ENCODE measurements at regions not wholly inside any gene's neighbourhood (a gene's known extent, or its start where the extent isn't known, plus 50 kb on each side); places are given as distances from the start of the nearest gene placed in this dataset.
"Not testable (repeated sequence)": the region's sequence is repeated elsewhere in the genome, so short reads cannot be mapped to it uniquely, and the experiment has no call there.

DNA sequence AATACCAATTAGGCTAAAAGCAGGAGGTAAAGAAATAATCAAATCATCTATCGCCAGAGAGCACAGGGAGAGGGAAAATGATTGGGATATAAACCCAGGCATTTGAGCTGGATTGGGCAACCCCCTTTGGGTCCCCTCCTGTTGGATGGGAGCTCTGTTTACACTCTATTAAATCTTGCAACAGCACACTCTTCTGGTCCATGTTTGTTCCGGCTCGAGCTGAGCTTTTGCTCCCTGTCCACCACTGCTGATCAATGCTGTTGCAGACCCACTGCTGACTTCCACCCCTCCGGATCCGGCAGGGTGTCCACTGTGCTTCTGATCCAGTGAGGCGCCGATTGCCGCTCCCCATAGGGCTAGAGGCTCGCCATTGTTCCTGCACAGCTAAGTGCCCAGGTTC, 493.8 kb downstream of the MATN1 start:
- DNase-seq: no peak

DNA sequence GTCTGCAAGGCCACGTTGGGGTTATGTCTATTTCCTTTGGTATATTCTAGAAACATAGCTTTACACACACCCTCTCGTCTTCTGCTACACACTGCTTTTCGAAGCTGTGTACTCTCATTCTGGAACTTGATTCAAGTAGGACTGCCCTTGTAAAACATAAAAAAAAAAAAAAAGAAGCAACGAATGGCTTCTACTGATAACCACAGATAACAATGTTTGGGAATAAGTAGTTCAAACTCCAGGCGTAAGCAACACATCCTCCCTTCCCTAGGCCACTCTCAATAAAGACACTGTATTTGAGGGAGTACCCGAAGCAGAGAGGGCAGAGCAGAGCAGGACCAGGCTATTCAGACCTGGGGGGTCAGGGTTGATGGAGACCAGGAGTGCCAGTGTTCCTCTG, 496.7 kb downstream of the MATN1 start:
- no peak for DNase-seq

DNA sequence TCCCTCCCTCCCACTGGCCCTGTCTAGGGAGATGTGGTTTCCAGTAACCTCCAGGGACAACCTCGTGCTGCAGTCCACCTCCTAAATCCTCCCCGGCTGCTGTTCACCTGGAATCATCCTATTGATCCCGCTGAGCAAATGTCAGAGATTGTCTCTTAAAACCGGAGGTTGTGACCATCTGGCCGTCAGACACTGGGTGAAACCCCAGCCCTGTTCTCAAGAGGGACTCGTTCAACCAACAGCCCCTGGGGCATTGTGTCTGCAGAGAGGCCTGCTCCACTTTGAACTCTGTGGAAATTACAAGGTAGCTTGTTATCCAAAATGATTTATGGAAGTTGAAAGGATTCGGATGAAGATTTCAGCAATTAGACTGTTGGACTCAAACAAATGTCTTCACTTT, 498.0 kb downstream of the MATN1 start:
- no peak for DNase-seq

DNA sequence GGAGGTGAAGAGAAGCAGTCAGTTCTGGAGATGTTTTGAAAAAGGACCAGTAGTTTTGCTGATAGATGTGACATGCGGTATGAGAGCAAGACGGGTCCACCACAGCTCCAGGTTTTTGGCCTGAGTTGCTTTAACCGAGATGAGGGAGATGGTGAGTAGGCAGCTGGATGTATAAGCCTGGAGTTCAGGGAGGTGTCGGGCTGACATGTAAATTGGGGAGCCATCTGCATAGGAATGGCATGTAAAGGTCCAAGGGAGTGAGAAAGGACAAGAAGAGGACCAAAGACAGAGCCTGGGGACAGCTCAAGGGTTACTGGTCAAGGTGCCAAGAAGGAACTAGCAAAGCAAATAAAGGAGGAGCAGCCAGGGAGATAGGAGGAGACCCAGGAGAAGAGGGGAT, 503.7 kb downstream of the MATN1 start:
- no peak for DNase-seq

DNA sequence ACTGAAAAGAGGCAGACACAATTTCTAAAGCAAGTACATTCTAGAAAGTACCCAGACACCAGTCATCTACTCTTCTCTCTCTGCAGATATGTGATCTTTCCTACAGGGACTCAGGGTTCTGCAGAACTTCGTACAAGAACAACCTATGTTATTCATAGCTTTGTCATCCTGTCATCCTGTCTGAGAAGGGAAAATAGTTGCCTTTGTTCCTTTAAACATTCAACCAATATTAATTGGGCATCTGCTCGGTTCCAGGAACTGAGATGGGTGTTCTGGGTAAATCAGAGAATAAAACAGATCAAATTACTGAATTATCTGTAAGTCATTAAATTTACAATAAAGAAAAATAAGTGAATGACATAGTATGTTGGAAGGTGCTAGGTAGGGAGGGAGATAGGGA, 504.9 kb downstream of the MATN1 start:
- DNase-seq: no peak

DNA sequence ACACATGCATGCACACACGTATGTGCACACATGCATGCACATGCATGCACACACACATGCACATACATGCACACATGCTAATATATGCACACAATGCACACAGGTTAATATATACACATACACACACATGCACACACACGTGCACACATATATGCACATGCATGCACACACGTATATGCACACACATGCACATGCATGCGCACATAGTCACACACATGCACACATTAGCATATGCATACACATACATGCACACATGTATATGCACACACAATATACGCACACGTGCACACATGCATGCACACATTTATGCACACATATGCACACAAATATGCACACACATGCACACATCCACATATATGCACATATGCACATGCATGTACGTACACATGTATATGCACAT, 506.8 kb downstream of the MATN1 start:
- DNase-seq: no peak

DNA sequence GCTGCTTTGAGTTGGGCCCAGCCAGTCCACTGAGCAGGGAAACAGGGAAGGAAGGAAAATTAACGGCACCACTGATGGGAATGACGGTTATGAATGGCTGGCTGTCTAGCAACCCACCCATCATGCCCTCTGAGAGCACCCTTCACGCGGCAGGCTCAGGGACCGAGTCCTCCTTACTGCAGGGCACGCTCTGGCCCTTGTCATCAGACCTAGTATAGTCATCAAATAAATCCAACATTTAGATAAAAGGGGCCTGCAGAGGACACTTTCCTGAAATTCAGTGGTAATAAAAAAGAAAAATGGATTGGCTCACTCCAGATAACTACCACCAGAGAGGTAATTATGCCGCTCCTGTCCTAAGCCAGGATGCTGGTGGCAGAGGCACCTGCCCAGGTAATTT, 509.4 kb downstream of the MATN1 start:
- no peak for DNase-seq

DNA sequence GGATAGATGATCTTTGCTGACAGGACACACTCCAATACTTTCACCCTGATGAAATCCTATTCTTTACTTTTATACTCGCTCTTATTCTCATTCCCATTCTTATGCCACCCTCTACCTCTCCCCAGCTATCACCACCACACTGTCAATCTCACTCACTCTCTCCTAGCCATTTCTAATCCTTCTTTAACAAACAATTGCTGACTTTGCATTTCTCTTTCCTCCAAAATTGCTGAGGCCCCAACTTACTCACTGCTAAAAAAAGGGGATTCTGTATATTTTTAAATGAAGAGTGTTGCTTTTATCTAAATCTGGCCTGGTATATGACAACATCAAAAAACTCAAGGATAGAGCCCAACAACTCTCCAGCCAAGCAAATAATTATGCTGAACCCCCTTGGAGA, 515.4 kb downstream of the MATN1 start:
- not testable (repeated sequence) for DNase-seq

DNA sequence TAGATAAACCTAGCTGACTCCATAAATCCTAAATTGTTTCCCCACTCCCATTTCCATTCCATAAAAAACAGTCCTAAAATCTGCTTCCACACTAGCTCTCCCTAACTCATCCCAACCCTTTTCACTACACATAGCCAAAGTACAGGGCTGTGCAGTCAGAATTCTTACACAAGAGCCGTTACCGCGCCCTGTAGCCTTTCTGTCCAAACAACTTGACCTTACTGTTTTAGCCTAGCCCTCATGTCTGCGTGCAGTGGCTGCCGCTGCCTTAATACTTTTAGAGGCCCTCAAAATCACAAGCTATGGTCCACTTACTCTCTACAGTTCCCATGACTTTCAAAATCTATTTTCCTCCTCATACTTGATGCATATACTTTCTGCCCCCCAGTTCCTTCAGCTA, 516.8 kb downstream of the MATN1 start:
- not testable (repeated sequence) for DNase-seq

DNA sequence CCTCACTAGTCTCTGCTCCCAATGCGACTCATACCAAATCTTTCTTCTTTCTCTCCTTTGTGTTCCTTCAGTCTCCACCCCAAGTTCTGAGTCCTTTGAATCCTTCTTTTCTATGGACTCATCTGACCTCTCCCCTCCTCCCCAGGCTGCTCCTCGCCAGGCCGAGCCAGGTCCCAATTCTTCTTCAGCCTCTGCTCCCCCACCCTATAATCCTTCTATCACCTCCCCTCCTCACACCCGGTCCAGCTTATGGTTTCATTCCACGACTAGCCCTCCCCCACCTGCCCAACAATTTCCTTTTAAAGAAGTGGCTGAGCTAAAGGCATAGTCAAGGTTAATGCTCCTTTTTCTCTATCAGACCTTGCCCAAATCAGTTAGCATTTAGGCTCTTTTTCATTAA, 518.5 kb downstream of the MATN1 start:
- DNase-seq: not testable (repeated sequence)

DNA sequence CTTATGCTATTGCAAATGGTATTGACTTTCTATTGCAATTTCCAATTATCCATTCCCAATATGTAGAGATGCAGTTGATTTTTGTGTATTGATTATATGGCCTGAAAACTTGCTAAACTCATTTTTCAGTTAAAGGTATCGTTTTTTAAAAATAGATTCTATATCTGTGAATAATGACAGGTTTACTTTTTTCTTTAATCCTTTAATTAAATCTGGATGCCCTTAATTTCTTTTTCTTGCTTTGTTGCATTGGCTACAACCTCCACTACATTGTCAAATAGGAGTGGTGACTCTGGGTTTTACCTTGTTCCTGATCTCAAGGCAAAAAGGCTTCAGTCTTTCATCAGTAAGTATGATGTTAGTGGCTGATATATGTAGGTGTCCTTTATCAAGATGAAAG, 522.4 kb downstream of the MATN1 start:
- DNase-seq: no peak

DNA sequence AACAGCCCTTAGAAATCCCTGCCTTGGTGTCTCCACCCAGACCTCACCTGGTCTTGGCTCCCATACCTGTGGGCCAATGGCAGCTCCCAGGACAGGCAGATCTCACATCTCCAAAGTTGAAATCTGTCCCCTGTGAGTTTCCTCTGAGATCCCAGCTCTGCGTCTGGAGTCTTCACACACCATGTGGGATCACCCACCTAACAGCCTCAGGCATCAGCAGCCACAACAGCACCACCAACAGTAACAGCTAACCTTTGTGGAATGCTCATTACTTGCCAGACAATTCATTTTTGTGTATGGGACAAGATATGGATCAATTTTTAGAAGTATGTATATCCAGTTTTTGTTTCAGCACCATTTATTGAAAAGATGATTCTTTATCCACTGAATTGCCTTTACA, 523.2 kb downstream of the MATN1 start:
- DNase-seq: no peak

DNA sequence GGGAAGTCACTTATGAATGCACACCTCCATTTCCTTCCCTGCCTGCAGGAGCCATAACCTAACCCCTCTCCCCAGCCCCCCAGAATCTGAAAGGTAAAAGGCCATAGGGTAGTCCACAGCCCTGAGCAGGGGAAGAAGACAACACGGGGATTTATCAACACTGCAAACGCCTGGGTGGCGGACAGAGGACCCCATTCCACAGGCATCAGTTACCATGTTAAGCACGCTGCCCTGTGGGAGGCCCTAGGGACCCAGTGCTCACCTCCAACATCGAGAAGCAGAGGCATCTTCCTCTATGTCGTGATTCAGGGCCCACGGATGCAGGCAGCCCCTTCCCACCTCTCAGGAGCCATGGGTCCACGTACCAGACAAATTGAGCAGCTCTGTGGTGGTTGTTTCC, 523.8 kb downstream of the MATN1 start:
- no peak for DNase-seq

DNA sequence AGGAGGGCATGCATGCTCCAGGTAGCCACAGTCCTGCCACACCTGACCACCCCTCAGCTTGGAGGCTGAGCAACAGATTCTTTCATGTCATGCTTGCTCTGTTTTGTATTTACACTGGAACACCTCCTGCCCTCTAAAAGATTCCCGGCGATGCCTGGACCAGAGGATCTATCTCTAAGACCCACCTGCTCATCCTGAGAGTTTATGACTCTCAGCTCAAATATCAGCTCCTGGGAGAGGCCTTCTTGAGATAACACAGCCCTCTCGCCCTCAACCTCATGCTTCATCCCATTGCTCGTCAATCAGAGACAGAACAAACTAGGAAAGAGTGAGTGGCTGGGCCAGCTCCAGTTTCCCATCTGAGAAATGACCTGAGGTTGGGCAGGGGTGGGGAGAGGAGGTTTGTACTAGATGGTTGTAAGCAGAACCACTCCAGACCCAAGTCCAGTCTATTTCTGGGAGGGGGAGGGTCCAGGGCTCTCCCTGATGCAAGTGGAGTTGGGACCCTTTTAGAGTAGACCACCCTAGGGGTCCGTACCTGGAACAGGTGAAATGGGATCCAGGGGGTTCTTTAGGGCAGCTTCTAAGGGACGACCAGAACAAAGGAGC, 524.5 kb downstream of the MATN1 start:
- no peak for DNase-seq

DNA sequence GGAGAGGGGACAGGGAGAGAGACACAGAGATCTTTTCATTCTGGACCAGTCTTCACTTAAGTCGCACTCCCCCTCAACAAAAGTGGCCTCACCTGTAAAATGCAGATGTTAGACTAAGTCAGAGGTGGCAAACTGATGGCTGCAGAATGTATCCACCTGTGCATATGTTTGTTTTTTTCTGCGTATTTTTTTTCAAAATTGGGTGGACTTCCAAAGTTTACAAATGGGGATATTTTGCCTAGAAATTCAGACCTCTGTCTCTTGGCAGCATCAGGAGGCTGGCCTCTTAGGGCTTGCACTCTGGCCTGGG, 525.0 kb downstream of the MATN1 start:
- no peak for DNase-seq

DNA sequence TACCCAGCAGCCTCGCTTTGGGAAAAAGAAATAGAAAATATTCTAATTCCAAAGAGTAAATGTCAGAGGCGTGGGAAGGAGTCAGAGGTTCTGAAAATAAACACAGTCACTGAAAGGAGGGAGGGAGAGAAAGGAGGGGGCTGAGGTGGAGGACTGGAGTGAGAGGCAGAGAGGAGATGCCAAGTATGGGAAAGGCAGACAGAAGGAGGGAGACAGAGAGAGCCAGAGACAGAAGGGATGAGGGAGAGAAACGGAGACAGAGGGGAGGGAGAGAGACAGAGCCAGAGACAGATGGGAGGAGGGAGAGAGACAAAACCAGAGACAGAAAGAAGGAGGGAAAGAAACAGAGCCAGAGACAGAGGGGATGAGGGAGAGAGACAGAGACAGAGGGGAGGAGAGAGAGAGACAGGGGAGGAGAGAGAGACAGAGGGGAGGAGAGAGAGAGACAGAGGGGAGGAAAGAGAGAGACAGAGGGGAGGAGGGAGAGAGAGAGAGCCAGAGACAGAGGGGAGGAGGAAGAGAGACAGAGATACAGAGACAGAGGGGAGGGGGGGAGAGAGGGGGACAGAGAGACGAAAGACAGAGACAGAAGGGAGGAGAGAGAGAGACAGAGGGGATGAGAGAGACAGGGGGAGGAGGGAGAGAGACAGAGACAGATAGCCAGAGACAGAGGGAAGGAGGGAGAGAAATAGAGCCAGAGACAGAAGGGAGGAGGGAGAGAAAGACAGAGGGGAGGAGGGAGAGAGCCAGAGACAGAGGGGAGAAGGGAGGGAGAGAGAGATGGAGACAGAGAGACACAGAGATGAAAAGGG, 525.5 kb downstream of the MATN1 start:
- DNase-seq: no peak

DNA sequence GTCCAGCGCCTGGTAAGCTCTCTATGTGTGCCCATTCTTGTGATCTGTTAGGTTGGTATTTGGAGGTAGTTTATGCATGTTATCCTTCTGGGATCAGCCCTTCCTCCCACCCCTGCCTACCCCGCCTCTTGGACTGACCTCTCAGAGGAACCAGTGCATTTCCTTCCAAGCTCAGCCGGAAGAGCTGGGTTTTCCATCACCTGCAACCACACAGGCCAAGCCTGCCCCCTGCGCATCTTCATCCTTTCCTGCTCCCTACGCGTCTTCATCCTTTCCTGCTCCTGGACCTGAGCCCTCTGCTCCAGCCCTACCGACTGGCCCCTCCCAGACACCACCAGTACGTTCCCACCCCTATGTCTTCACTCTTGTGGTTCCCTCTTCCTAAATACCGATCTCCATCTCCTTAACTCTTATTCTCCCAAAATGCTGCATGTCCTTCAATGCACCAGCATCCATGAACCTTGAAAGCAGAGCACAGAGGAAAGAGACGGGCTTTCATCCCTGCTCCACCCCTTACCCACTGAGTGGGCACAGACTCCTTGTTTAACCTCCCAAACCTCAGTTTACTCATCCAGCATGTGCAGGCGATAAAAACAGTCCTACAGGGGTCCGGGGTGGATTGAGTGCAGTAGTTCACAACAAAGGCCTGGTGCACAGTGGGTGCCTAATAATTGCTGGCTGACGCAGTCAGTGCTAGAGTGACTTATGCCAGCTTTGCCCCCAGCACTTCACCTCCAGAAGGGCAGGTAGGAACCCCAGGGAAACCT, 526.3 kb downstream of the MATN1 start:
- DNase-seq: no peak

DNA sequence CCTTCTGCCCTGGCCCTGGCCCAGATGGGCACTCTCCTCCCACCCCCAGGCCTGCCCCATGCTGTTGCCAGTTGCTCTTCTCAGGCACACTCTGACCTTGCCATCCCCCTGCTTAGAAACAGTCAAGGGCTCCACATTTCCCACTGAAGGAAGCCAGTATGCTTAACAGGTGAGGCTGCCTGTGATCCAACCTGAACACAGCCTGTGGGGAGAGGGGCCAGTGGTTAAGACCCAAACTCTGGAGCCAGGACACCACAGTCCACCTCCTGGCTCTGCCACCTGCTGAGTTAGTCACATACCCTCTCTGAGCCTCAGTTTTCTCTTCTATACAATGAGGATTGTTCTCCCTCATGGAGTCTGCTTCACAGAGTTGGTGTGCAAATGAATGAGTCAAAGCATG, 526.9 kb downstream of the MATN1 start:
- no peak for DNase-seq

DNA sequence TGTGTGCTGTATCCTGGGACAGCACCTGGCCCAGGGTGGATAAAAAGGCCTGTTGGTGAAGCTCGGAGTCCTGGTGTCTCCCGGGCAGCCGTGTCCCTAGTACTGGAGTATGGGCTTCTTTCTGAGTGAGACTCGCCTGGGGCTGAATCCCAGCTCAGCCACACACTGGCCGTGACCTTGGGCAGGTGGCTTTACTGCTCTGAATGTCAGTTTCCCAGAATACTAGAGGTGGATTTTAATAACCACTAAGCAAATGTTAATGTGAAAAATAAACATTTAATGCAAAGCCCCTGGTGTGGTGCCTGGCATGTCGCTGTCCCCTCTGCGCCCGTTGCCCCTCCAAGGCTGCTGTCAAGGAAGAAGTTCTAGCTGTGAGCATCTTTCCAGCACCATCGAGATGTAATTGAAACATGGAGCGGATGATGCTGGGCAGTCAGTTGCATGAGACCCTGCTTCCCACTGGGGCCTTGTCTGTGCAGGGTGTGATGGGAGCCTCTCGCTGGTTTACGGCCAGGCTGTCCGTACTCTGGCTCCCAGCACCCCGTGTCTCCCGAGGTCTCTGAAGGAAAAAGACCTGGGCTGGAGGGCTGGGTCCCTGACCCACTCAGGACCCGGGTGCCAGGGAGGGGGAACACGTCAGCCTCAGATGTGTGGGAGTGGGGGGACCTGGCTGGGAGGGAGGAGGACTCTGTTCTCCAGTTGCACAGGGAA, 527.8 kb downstream of the MATN1 start:
- DNase-seq: no peak

DNA sequence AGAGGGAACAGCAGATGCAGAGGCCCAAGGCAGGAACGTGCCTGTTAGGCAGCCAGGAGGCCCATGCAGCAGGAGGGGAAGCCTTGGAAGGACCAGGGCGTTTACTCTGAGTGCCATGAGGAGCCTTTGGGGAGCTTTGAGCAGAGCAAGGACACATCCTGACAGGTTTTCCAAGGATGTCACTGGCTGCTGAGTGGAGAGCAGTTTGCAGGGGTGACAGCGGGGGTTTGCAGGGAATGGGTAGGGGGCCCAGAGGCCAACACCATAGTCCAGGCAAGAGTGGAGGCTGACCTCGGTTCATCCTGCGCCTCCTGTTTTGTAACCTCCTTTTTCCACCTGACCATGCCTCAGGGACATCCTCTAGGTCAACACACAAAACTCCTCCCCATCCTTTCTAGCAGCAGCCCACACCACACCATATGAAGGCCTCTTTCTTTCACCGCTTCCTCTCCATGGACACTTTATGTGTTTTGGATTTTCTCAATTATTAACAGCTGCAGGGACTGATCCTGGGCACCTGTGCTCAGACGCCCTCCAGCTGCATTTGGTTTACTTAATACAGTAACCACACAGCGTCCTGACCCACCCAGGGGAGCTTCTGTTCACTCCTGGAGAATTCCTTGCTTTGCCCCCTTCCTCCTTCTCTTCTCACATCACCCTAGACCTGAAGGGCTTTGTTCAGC, 528.5 kb downstream of the MATN1 start:
- no peak for DNase-seq

DNA sequence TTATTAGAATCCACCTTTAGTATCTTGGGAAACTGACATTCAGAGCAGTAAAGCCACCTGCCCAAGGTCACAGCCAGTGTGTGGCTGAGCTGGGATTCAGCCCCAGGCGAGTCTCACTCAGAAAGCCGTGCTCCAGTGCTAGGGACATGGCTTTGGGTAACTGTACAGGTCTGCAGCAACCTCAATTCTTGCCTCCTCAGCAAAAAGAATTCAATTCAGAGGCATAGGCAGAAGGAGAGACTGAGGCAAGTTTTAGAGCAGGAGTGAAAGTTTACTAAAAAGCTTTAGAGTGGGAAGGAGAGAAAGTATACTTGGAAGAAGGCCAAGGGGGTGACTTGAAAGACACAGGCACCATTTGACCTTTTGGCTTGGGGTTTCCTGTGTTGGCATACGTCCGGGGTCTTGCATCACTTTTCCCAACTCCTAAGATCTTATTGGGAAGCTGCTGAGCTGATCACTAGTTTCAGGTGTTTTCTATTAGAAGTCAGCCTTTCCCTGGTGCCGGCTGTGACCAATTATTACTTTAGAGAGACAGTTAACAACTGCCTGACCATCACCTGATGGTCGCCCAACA, 529.3 kb downstream of the MATN1 start:
- DNase-seq: no peak

DNA sequence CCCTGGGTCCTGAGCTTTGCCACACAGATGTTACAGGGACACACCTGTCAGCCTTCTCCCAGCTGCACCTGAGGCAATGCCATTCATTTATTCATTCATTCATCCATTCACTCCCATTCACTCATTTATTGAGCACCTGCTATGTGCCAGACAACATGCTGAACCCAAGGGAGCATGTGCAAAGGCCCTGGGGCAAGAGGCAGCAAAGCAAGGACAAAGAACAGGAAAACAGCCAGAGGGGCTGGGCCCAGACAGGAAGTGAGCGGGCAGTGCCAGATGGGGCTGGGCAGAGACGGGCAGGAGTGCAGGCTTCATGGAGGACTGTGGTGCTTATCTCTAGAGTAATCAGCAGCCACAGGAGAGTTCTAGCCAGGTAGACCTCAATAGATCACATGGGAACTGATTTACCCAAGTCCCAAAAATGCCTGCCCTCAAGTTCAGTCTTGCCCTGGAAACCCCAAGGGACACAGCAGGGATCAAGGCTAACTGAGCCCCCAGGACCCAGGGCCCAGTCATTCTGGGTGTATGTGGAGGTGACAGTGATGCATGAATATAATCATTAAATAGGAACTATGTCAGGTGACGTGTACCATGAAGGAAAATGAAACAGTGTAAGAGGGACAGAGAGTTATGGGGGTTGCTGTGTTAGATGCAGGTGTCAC, 530.3 kb downstream of the MATN1 start:
- DNase-seq: no peak

Measured in NCI-H446 treated with DMSO at 0.1 percent for 48 hours (cell line).